ENCODE measurements at regions not wholly inside any gene's neighbourhood (a gene's known extent, or its start where the extent isn't known, plus 50 kb on each side); places are given as distances from the start of the nearest gene placed in this dataset.

- DNase-seq, result peak; percentile 63
Observed at GRCh38 chr4:175560604-175561003, 251.5 kb downstream of the GPM6A start.

DNA sequence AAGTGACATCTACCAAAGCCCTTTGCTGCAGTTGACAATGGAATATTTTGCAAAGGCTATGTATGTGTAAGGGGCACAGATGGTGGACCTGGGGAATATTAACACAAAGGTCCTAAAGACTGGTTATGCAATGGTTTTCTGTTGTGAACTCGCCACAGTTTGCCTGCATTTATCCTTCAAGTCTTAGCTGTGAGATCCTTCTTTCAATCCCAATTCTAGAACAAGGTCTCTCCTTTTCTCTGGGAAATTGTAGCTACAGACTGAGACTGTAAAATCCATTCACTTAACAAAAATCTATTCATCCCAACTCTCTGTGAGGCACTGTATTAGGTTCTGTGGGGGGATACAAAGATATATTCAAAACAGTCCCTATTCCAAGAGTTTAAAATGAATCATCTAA, 250.4 kb downstream of the GPM6A start:
- no peak for DNase-seq

- DNase-seq, result no peak
Observed at GRCh38 chr4:175562111-175562510, 250.0 kb downstream of the GPM6A start.

DNA sequence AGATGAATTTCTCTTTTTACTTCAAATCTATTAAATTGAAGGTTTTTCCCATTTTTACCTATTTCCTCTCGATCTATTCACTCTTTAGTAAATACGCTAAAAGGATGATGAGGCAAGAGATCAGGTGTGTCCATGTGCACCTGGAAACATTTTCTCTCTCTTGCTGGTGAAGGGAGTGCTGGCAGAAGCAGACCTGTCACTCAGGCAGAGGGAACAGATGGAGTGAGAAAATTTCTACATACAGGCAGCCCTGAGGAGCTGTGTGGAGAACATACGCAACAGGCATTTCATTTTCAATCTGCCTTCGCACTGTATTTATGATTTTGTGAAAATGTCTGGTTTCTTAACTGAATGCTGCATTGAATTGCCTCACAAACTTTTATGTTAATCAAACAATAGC, 249.5 kb downstream of the GPM6A start:
- no peak for DNase-seq
